Skeletal muscle tissue (tissue), 3 donors: ENCODE measurements at regions not wholly inside any gene's neighbourhood (a gene's known extent, or its start where the extent isn't known, plus 50 kb on each side); places are given as distances from the start of the nearest gene placed in this dataset.

ENCODE experiments used
- H3K27ac ChIP-seq: one replicate; pipeline ENCODE4 v1.7.0; 2013; ENCODE audit warnings: mild to moderate bottlenecking, low read depth, low read length, inconsistent platforms
- H3K27me3 ChIP-seq, 3 donors: one replicate each; pipeline ENCODE4 v1.7.0; 2013; ENCODE audit warnings: low read length in 3 of 3; ENCODE audit not compliant: control insufficient read depth in 3 of 3, insufficient read depth in 3 of 3
- H3K36me3 ChIP-seq, 3 donors: one replicate each; pipeline ENCODE4 v1.7.0; 2013; ENCODE audit warnings: low read length in 3 of 3; ENCODE audit not compliant: control insufficient read depth in 3 of 3, insufficient read depth in 3 of 3
- H3K4me1 ChIP-seq, 3 donors: one replicate each; pipeline ENCODE4 v1.7.0; 2013; ENCODE audit warnings: low read length in 3 of 3, mild to moderate bottlenecking in 3 of 3; ENCODE audit not compliant: control insufficient read depth in 3 of 3, insufficient read depth in 3 of 3
- H3K4me3 ChIP-seq, 3 donors: one replicate each; pipeline ENCODE4 v1.7.0; 2013; ENCODE audit warnings: low read length in 3 of 3
- H3K9ac ChIP-seq, 3 donors: one replicate each; pipeline ENCODE4 v1.7.0; 2013; ENCODE audit warnings: low read length in 3 of 3, mild to moderate bottlenecking in 3 of 3, moderate library complexity in 2 of 3, low read depth in 1 of 3
- H3K9me3 ChIP-seq, 3 donors: one replicate each; pipeline ENCODE4 v1.7.0; 2013; ENCODE audit warnings: low read length in 3 of 3; ENCODE audit not compliant: control insufficient read depth in 3 of 3
- donor health status: Osteomylitis.

GRCh38 chr3:176174060-176174459 is 1023.2 kb downstream of the TBL1XR1 start:
- H3K4me1 ChIP-seq = no peaks in the 10 kb centered on the region
- no peaks in the 10 kb centered on the region for H3K9me3 ChIP-seq
- no peaks in the 10 kb centered on the region for H3K27me3 ChIP-seq
- no peaks in the 10 kb centered on the region for H3K36me3 ChIP-seq
- no peak overlapping the region for H3K4me3 ChIP-seq
- no peak overlapping the region for H3K27ac ChIP-seq
- H3K9ac ChIP-seq = no peak overlapping the region

GRCh38 chr3:176172492-176172891 is 1024.8 kb downstream of the TBL1XR1 start:
- no peak overlapping the region for H3K27ac ChIP-seq
- H3K9ac ChIP-seq = no peak overlapping the region
- H3K9me3 ChIP-seq = no peaks in the 10 kb centered on the region
- H3K4me3 ChIP-seq = no peak overlapping the region
- no peaks in the 10 kb centered on the region for H3K27me3 ChIP-seq
- no peaks in the 10 kb centered on the region for H3K4me1 ChIP-seq
- H3K36me3 ChIP-seq = no peaks in the 10 kb centered on the region

- H3K36me3 ChIP-seq = no peaks in the 10 kb centered on the region
- H3K4me1 ChIP-seq = no peaks in the 10 kb centered on the region
- H3K9ac ChIP-seq = no peak overlapping the region
- H3K4me3 ChIP-seq = no peak overlapping the region
- H3K9me3 ChIP-seq = no peaks in the 10 kb centered on the region
- H3K27me3 ChIP-seq = no peaks in the 10 kb centered on the region
- no peak overlapping the region for H3K27ac ChIP-seq
Observed at GRCh38 chr3:176167272-176167671, 1030.0 kb downstream of the TBL1XR1 start.

- no peak overlapping the region for H3K27ac ChIP-seq
- H3K4me3 ChIP-seq = no peak overlapping the region
- H3K36me3 ChIP-seq = no peaks in the 10 kb centered on the region
- no peaks in the 10 kb centered on the region for H3K27me3 ChIP-seq
- no peak overlapping the region for H3K9ac ChIP-seq
- H3K4me1 ChIP-seq = no peaks in the 10 kb centered on the region
- peaks cover 0 to 3% (median 0%) of the 10 kb centered on the region in 3 donors for H3K9me3 ChIP-seq
Observed at GRCh38 chr3:176160997-176161396, 1036.3 kb downstream of the TBL1XR1 start.

- Histone ChIP-seq H3K27me3 (no peaks in the 10 kb centered on the region), H3K9me3 (peaks cover 0 to 3% (median 0%) of the 10 kb centered on the region in 3 donors), H3K4me3 (no peak overlapping the region), H3K36me3 (no peaks in the 10 kb centered on the region), H3K27ac (no peak overlapping the region), H3K4me1 (no peaks in the 10 kb centered on the region), H3K9ac (no peak overlapping the region)
Observed at GRCh38 chr3:176159796-176160195, 1037.5 kb downstream of the TBL1XR1 start.

- Histone ChIP-seq H3K27ac (no peak overlapping the region), H3K4me3 (no peak overlapping the region), H3K9me3 (peaks cover 0 to 3% (median 0%) of the 10 kb centered on the region in 3 donors), H3K36me3 (no peaks in the 10 kb centered on the region), H3K4me1 (no peaks in the 10 kb centered on the region), H3K27me3 (no peaks in the 10 kb centered on the region), H3K9ac (no peak overlapping the region)
Observed at GRCh38 chr3:176155012-176155411, 1042.3 kb downstream of the TBL1XR1 start.

- Histone ChIP-seq H3K27me3 (no peaks in the 10 kb centered on the region), H3K36me3 (no peaks in the 10 kb centered on the region)
Observed at GRCh38 chr3:176149567-176149966, 1047.7 kb downstream of the TBL1XR1 start.

GRCh38 chr3:176147251-176147650 is 1050.0 kb downstream of the TBL1XR1 start:
- Histone ChIP-seq H3K27me3 (no peaks in the 10 kb centered on the region), H3K4me3 (no peak overlapping the region), H3K9ac (no peak overlapping the region), H3K9me3 (no peaks in the 10 kb centered on the region), H3K27ac (no peak overlapping the region), H3K4me1 (no peaks in the 10 kb centered on the region), H3K36me3 (no peaks in the 10 kb centered on the region)

More at GRCh38 chr3:176149567-176149966, 1047.7 kb downstream of the TBL1XR1 start:
- Histone ChIP-seq H3K9ac (no peak overlapping the region), H3K4me1 (no peaks in the 10 kb centered on the region), H3K4me3 (no peak overlapping the region), H3K27ac (no peak overlapping the region), H3K9me3 (no peaks in the 10 kb centered on the region)

GRCh38 chr3:176141837-176142236 is 1055.4 kb downstream of the TBL1XR1 start:
- no peak overlapping the region for H3K9ac ChIP-seq
- H3K27me3 ChIP-seq = no peaks in the 10 kb centered on the region

GRCh38 chr3:176120507-176120906 is 1076.8 kb downstream of the TBL1XR1 start:
- H3K9ac ChIP-seq = no peak overlapping the region
- H3K27ac ChIP-seq = no peak overlapping the region

More at GRCh38 chr3:176141837-176142236, 1055.4 kb downstream of the TBL1XR1 start:
- Histone ChIP-seq H3K9me3 (no peaks in the 10 kb centered on the region), H3K36me3 (no peaks in the 10 kb centered on the region), H3K4me1 (no peaks in the 10 kb centered on the region), H3K27ac (no peak overlapping the region), H3K4me3 (no peak overlapping the region)

GRCh38 chr3:176119826-176120225 is 1077.5 kb downstream of the TBL1XR1 start:
- no peak overlapping the region for H3K27ac ChIP-seq
- H3K9me3 ChIP-seq = no peaks in the 10 kb centered on the region
- no peaks in the 10 kb centered on the region for H3K36me3 ChIP-seq
- H3K27me3 ChIP-seq = no peaks in the 10 kb centered on the region
- no peak overlapping the region for H3K9ac ChIP-seq
- no peaks in the 10 kb centered on the region for H3K4me1 ChIP-seq
- H3K4me3 ChIP-seq = no peak overlapping the region

More at GRCh38 chr3:176120507-176120906, 1076.8 kb downstream of the TBL1XR1 start:
- no peak overlapping the region for H3K4me3 ChIP-seq
- H3K9me3 ChIP-seq = peaks cover 0 to 1% (median 0%) of the 10 kb centered on the region in 3 donors
- no peaks in the 10 kb centered on the region for H3K4me1 ChIP-seq
- no peaks in the 10 kb centered on the region for H3K36me3 ChIP-seq
- no peaks in the 10 kb centered on the region for H3K27me3 ChIP-seq
